PC-9 (cell line): ENCODE measurements at regions not wholly inside any gene's neighbourhood (a gene's known extent, or its start where the extent isn't known, plus 50 kb on each side); places are given as distances from the start of the nearest gene placed in this dataset.

Source experiments
- BruUV-seq: library from RNA; stranded (reverse); fragments of 400-500 nt; replicated peaks from 2 replicates; lab custom pipeline; 2021; lab: Mats Ljungman, UMichigan
- CTCF ChIA-PET: fragments of 300-600 bp; sonication (Branson Sonifier 250); formaldehyde crosslinking; loops from one replicate; lab custom pipeline; 2022; ENCODE audit warnings: antibody characterized with exemption; lab: Charles Lee
- POLR2A ChIA-PET: fragments of 300-600 bp; sonication (Branson Sonifier 250); formaldehyde crosslinking; loops from one replicate; lab custom pipeline; 2022; ENCODE audit warnings: antibody characterized with exemption; ENCODE audit not compliant: unreplicated experiment; lab: Charles Lee
- DNase-seq, 2 experiments: peaks; one replicate each; pipeline versions ENCODE4 v3.0.0 to v3.0.0-alpha.2; 2015 to 2022; ENCODE audit warnings: mixed read lengths in 1 of 2
- H2AFZ ChIP-seq: fragments of 200-600 bp; sonication (generic); 2 replicates; pipeline ENCODE4 v1.8.1; 2017; ENCODE audit warnings: antibody characterized with exemption
- H3F3A ChIP-seq: fragments of 200-600 bp; sonication (generic); 2 replicates; pipeline ENCODE4 v1.8.1; 2017; ENCODE audit warnings: antibody characterized with exemption, mild to moderate bottlenecking, low read depth; ENCODE audit not compliant: insufficient read depth
- H3K27ac ChIP-seq: fragments of 200-600 bp; sonication (generic); 2 replicates; pipeline ENCODE4 v1.6.1; 2016; ENCODE audit warnings: mixed run types
- H3K27me3 ChIP-seq: fragments of 200-600 bp; sonication (generic); 2 replicates; pipeline ENCODE4 v1.6.1; 2016; ENCODE audit warnings: low read depth, mixed run types; ENCODE audit not compliant: insufficient read depth
- H3K36me3 ChIP-seq: fragments of 200-600 bp; sonication (generic); 2 replicates; pipeline ENCODE4 v1.6.1; 2016; ENCODE audit warnings: low read depth, mixed run types
- H3K4me1 ChIP-seq: fragments of 200-600 bp; sonication (generic); replicated peaks from 2 replicates; pipeline ENCODE4 v1.6.1; 2016; ENCODE audit warnings: mixed run types; ENCODE audit not compliant: insufficient read depth
- H3K4me2 ChIP-seq: fragments of 200-600 bp; sonication (generic); 2 replicates; pipeline ENCODE4 v1.6.1; 2017; ENCODE audit warnings: mixed run types
- H3K4me3 ChIP-seq: fragments of 200-600 bp; sonication (generic); 2 replicates; pipeline ENCODE4 v1.6.1; 2016; ENCODE audit warnings: mixed run types
- H3K79me2 ChIP-seq: fragments of 200-600 bp; sonication (generic); 2 replicates; pipeline ENCODE4 v1.6.1; 2017; ENCODE audit warnings: low read depth, mixed run types
- H3K9me2 ChIP-seq: fragments of 200-600 bp; sonication (generic); 2 replicates; pipeline ENCODE4 v1.8.1; 2017; ENCODE audit warnings: mild to moderate bottlenecking; ENCODE audit not compliant: insufficient read depth
- H3K9me3 ChIP-seq: fragments of 200-600 bp; sonication (generic); 2 replicates; pipeline ENCODE4 v1.8.1; 2016; ENCODE audit warnings: low read depth; ENCODE audit not compliant: insufficient read depth
- H4K20me1 ChIP-seq: fragments of 200-600 bp; sonication (generic); 2 replicates; pipeline ENCODE4 v1.8.1; 2017; ENCODE audit not compliant: insufficient read depth
- EZH2 ChIP-seq: fragments of 200-600 bp; sonication (generic); IDR thresholded peaks from 2 replicates; pipeline ENCODE4 v1.8.0; 2017; ENCODE audit warnings: antibody characterized with exemption, low read depth
- intact Hi-C: fragments of 100-400 bp; cut with micrococcal nuclease; formaldehyde crosslinking; loops from one replicate; pipeline ENCODE4 v1.10.0; 2022; ENCODE audit not compliant: unreplicated experiment
- TF ChIP-seq, protein P1 (sequence below): fragments of 200-600 bp; sonication (generic); conservative IDR thresholded peaks from 2 replicates; pipeline ENCODE4 v1.6.1; 2017; ENCODE audit warnings: mixed run types, antibody characterized with exemption, mild to moderate bottlenecking, moderate library complexity

DNA sequence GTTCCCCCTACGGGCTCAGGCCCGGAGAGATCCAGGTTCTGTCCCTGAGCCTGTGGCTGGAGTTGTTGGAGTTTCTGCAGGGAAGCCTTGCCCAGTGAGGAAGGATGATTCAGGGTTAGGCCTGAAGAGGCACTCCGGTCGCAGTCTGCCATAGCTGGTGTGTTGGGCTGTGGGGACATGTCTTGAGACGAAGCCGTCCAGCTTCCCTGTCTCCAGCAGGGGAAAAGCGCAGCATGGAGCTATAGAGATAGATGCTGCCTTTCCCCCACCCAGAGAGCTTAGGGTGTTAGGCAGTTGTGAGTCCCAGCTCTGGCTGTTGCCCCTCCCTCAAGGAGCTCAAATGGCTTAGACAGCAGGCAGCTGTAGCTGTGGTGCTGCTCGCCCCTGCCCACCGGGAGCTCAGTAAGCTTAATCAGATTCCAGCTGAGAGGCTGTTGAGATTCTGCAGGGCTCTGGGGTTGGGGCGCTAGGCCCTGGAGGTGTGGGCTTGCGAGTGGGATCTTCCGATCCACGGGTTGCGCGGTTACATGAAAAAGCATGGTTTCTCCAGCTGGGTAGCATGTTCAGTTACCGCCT lies 103.9 kb downstream of the PMAIP1 start:
- Histone ChIP-seq H3K27me3 (no peaks in the 10 kb centered on the region), H3K9me2 (no peaks in the 10 kb centered on the region), H3K4me2 (no peak overlapping the region), H3K9me3 (no peaks in the 10 kb centered on the region), H3F3A (no peaks in the 10 kb centered on the region), H4K20me1 (no peaks in the 10 kb centered on the region), H3K27ac (no peak overlapping the region), H2AFZ (no peak overlapping the region), H3K79me2 (no peaks in the 10 kb centered on the region), H3K36me3 (no peaks in the 10 kb centered on the region), H3K4me1 (no peaks in the 10 kb centered on the region), H3K4me3 (no peak overlapping the region)
- TF ChIP-seq EZH2, result no peak
- TF ChIP-seq, protein P1, sequence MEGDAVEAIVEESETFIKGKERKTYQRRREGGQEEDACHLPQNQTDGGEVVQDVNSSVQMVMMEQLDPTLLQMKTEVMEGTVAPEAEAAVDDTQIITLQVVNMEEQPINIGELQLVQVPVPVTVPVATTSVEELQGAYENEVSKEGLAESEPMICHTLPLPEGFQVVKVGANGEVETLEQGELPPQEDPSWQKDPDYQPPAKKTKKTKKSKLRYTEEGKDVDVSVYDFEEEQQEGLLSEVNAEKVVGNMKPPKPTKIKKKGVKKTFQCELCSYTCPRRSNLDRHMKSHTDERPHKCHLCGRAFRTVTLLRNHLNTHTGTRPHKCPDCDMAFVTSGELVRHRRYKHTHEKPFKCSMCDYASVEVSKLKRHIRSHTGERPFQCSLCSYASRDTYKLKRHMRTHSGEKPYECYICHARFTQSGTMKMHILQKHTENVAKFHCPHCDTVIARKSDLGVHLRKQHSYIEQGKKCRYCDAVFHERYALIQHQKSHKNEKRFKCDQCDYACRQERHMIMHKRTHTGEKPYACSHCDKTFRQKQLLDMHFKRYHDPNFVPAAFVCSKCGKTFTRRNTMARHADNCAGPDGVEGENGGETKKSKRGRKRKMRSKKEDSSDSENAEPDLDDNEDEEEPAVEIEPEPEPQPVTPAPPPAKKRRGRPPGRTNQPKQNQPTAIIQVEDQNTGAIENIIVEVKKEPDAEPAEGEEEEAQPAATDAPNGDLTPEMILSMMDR, result no peak
- intact Hi-C loops, result no loop called here
- no TSS peak for BruUV-seq
- POLR2A ChIA-PET, result no interaction called here
- CTCF ChIA-PET, result no interaction called here
- no peak for DNase-seq

DNA sequence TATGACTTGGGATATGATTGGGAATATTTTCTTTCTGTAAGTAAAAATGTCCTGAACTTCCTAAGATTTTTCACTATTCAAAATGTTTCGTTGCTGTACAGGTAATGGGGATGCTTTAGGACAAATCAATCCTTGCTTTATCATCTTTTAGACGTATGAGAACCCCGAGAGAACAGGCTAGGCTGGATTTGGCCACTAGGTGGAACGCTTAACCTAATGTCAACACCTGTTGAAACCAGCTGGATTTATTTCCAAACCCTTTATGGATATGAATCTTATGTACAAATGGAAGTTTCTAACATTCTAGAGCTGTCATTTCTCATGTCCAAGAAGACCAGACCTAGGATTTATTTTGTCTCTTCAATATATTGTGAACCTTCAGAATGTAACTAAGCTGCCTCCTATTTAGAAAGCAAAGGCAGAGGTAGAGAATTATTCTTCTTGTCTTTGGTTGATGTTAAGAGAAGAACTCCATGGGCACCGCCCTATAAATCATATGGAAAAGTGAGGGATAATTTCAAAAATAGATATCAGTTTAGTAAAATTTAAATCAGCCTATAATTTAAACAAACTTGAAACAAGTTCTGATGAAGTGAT lies 96.7 kb downstream of the PMAIP1 start:
- Histone ChIP-seq H3K4me3 (no peak overlapping the region), H3K4me2 (no peak overlapping the region), H2AFZ (no peak overlapping the region), H4K20me1 (no peaks in the 10 kb centered on the region), H3K9me3 (no peaks in the 10 kb centered on the region), H3K27me3 (no peaks in the 10 kb centered on the region), H3K79me2 (no peaks in the 10 kb centered on the region), H3K36me3 (no peaks in the 10 kb centered on the region), H3K4me1 (no peaks in the 10 kb centered on the region), H3K9me2 (no peaks in the 10 kb centered on the region), H3F3A (no peaks in the 10 kb centered on the region), H3K27ac (no peak overlapping the region)
- ChIA-PET POLR2A (no interaction called here), CTCF (interaction anchor here (0.6 to 1.5 kb wide), 2 partner anchors 69 to 418 kb away, joined by 3 to 8 read pairs; no protein-coding TSS in a partner anchor)
- intact Hi-C loops, result loop anchor here (1.0 to 10.0 kb wide), 3 partner anchors 418 to 553 kb away; no protein-coding TSS in a partner anchor
- no peak for TF ChIP-seq EZH2
- TF ChIP-seq, protein P1, result peak; percentile 88
- no TSS peak for BruUV-seq
- peak in 1 of 2 experiments; percentile 30 for DNase-seq

- peak in 1 of 2 experiments; percentile 37 for DNase-seq
- intact Hi-C loops, result loop anchor here (2.0 to 10.0 kb wide), 2 partner anchors 158 to 540 kb away; no protein-coding TSS in a partner anchor
- POLR2A ChIA-PET, result no interaction called here
Measured at GRCh38 chr18:59994357-59994756, 94.6 kb downstream of the PMAIP1 start.

More at GRCh38 chr18:59994357-59994756, 94.6 kb downstream of the PMAIP1 start:
- Histone ChIP-seq H3K4me3 (no peak overlapping the region), H3K79me2 (no peaks in the 10 kb centered on the region), H3K4me2 (no peak overlapping the region), H2AFZ (no peak overlapping the region), H3K4me1 (no peaks in the 10 kb centered on the region), H3K36me3 (no peaks in the 10 kb centered on the region), H3K27ac (no peak overlapping the region), H3K27me3 (no peaks in the 10 kb centered on the region), H3F3A (no peaks in the 10 kb centered on the region), H3K9me3 (no peaks in the 10 kb centered on the region), H4K20me1 (no peaks in the 10 kb centered on the region), H3K9me2 (no peaks in the 10 kb centered on the region)
- TF ChIP-seq EZH2, result no peak
- TF ChIP-seq, protein P1, result no peak
- CTCF ChIA-PET, result interaction anchor here (0.6 kb wide), 1 partner anchor 74 kb away, joined by 4 read pairs; no protein-coding TSS in a partner anchor
- no TSS peak for BruUV-seq
